GM18505 (cell line): ENCODE measurements at regions not wholly inside any gene's neighbourhood (a gene's known extent, or its start where the extent isn't known, plus 50 kb on each side); places are given as distances from the start of the nearest gene placed in this dataset.

Source experiments
- ATAC-seq: cut with Tn5 transposase; IDR thresholded peaks from one replicate; pipeline ENCODE4 v1.9.1; 2021; ENCODE audit not compliant: unreplicated experiment
- POLR2A ChIP-seq: IDR thresholded peaks from 4 replicates; pipeline ENCODE4 v1.6.1; 2011; ENCODE audit warnings: borderline replicate concordance; ENCODE audit not compliant: insufficient read depth, insufficient read length; ENCODE audit errors: extremely low read depth

GRCh38 chr13:44024167-44024845 is 144.6 kb downstream of the LACC1 start:
- ATAC-seq: no peak
- TF ChIP-seq POLR2A: no peak

- no peak for TF ChIP-seq POLR2A
- ATAC-seq: no peak
Observed at GRCh38 chr13:44024846-44025195, 145.1 kb downstream of the LACC1 start.

GRCh38 chr13:44026194-44026593 is 146.5 kb downstream of the LACC1 start:
- ATAC-seq: no peak
- TF ChIP-seq POLR2A: no peak

GRCh38 chr13:44028734-44029133 is 149.0 kb downstream of the LACC1 start:
- TF ChIP-seq POLR2A: no peak
- no peak for ATAC-seq

GRCh38 chr13:44030615-44031014 is 150.9 kb downstream of the LACC1 start:
- TF ChIP-seq POLR2A: no peak
- ATAC-seq: no peak

GRCh38 chr13:44031555-44031954 is 151.9 kb downstream of the LACC1 start:
- no peak for TF ChIP-seq POLR2A
- no peak for ATAC-seq

- ATAC-seq: no peak
- TF ChIP-seq POLR2A: no peak
Observed at GRCh38 chr13:44032802-44033201, 153.1 kb downstream of the LACC1 start.

- no peak for ATAC-seq
- no peak for TF ChIP-seq POLR2A
Observed at GRCh38 chr13:44035400-44035799, 155.7 kb downstream of the LACC1 start.

GRCh38 chr13:44040070-44040817 is 160.5 kb downstream of the LACC1 start:
- TF ChIP-seq POLR2A: no peak
- no peak for ATAC-seq

- no peak for ATAC-seq
- TF ChIP-seq POLR2A: no peak
Observed at GRCh38 chr13:44040818-44041100, 161.1 kb downstream of the LACC1 start.

GRCh38 chr13:44044547-44045179 is 165.0 kb downstream of the LACC1 start:
- no peak for TF ChIP-seq POLR2A
- no peak for ATAC-seq

- no peak for ATAC-seq
Observed at GRCh38 chr13:44045180-44045562, 165.5 kb downstream of the LACC1 start.

GRCh38 chr13:44046428-44046827 is 166.7 kb downstream of the LACC1 start:
- no peak for ATAC-seq
- no peak for TF ChIP-seq POLR2A

More at GRCh38 chr13:44045180-44045562, 165.5 kb downstream of the LACC1 start:
- TF ChIP-seq POLR2A: no peak

GRCh38 chr13:44048326-44048725 is 168.6 kb downstream of the LACC1 start:
- ATAC-seq: no peak
- no peak for TF ChIP-seq POLR2A
